GM12872 (cell line): ENCODE measurements at regions not wholly inside any gene's neighbourhood (a gene's known extent, or its start where the extent isn't known, plus 50 kb on each side); places are given as distances from the start of the nearest gene placed in this dataset.

ENCODE experiments used
- TF ChIP-seq, protein P1 (sequence below): IDR thresholded peaks from 3 replicates; pipeline ENCODE4 v1.5.1; 2011; ENCODE audit warnings: low read depth, mild to moderate bottlenecking, low read length, moderate library complexity; ENCODE audit not compliant: insufficient read depth

DNA sequence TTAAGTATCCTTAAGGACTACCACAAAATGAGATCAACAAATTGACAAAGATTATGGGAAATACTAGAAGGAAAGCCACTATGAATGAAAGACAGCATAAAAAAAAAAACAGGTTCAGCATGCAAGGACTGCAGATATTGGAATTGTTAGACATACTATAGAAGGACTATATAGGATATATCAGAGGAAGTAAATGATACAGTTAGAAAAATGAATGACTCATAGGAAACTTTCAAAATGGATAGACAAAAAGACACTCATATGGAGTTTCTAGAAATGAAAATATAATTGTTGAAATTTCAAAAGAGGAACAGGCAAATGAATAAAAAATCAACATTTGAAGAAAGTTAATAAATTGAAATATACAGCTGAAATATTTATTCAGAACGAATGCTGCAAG lies 180.6 kb downstream of the PLK2 start:
- TF ChIP-seq, protein P1, sequence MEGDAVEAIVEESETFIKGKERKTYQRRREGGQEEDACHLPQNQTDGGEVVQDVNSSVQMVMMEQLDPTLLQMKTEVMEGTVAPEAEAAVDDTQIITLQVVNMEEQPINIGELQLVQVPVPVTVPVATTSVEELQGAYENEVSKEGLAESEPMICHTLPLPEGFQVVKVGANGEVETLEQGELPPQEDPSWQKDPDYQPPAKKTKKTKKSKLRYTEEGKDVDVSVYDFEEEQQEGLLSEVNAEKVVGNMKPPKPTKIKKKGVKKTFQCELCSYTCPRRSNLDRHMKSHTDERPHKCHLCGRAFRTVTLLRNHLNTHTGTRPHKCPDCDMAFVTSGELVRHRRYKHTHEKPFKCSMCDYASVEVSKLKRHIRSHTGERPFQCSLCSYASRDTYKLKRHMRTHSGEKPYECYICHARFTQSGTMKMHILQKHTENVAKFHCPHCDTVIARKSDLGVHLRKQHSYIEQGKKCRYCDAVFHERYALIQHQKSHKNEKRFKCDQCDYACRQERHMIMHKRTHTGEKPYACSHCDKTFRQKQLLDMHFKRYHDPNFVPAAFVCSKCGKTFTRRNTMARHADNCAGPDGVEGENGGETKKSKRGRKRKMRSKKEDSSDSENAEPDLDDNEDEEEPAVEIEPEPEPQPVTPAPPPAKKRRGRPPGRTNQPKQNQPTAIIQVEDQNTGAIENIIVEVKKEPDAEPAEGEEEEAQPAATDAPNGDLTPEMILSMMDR = no peak

DNA sequence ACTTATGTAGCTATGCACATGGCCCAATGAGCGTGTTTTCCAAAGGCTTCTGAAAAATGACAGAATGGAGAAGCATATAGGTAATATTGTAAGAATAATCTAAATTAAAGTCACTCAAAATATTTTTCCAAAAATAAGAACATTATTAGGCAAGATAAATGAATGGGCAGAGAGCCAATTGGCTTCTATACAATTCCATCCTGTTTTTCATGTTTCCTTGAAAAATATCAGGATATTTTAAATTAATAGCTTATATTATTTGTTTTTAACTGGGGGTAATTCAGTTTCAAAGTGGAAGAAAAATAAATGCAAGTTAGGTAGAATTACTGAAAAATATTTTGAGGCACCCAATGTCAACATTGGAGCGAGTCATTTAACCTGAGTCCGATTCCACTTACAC lies 183.5 kb downstream of the PLK2 start:
- TF ChIP-seq, protein P1 = no peak

DNA sequence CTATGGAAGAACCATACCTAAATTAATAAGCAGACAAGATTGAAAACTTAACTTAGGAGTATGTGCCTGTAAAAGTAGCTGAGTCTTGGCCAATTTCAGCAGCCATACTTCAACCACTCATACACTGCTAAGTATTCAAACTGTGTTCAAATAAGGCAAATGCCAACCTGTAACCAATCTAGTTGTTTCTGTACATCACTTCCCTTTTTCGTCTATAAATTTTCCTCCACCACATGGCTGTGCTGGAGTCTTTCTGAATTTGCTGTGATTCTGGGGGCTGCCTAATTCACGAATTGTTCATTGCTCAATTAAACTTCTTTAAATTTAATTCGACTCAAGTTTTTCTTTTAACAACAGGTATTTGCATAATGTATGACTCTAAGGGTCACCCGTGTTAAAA lies 184.4 kb downstream of the PLK2 start:
- TF ChIP-seq, protein P1 = no peak

DNA sequence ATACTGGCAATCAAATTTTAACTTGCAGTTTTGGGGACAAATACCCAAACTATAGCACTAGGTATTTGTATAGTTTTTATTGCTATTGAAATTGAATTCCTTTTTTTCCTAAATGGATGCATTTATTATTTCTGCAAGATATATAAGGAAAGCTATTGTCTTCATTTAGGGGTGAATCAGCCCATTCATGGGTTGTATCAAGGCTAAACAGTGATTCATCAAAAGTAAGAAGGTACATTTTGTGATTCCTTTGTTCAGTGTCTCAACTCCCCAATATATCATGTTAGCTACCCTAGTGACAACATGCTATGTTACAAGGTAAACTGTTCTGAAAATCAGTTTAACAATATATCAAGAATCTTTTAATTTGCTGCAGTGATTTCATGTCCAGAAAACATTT lies 185.7 kb downstream of the PLK2 start:
- TF ChIP-seq, protein P1 = no peak

DNA sequence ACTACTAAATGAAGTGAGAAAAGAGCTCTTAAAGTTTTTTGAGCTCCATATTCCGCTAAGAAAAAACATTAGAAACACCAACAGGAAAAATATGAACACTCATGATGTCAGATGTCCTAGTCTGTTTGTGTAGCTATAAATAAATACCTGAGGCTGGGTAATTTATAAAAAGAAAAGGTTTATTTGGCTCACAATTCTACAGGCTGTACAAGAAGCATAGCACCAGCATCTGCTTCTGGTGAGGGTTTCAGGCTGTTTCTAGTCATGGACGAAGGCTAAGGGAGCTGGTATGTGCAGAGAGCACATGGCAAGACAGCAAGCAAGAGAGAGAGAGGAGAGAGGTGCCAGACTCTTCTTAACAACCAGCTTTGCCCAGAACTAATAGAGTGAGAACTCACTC lies 186.2 kb downstream of the PLK2 start:
- TF ChIP-seq, protein P1 = no peak

DNA sequence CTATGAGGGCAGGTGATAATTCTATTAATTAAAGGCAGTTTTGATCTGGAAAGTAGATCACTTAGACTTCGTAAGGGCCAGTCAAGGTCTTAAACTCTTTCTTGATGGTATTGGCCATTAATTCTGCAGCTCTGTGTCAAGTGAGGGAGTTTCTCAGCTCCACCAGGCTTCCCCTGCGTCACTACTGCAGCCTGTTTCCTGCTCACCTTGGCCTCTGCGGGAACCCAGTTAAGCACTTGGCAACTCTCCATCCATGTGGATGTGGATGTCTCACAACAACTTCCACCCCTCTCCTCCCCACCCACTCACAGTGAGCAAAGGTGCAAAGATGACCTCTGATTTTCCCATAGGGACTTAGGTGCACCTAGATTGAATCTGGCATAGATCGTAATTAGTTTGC lies 191.6 kb downstream of the PLK2 start:
- TF ChIP-seq, protein P1 = no peak

DNA sequence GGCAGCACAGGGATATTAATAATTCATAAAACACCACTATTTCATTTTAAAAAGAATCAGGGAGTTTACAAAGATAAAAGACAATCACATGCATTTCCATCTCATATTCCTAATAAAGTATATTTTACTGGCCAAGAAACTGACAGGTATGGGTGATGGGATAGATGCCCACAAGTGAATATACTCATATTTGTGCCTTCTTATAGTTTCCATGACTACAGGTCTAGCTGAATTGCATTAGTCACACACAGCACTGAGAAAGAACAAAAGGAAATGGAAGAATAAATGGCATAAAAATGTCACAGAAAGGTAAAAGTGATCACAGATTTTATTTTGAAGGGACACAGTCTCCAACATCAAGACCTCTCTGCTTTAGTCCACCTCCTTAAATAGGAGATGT lies 193.5 kb downstream of the PLK2 start:
- TF ChIP-seq, protein P1 = no peak
